DND-41 (cell line): ENCODE measurements at regions not wholly inside any gene's neighbourhood (a gene's known extent, or its start where the extent isn't known, plus 50 kb on each side); places are given as distances from the start of the nearest gene placed in this dataset.

ENCODE experiments used
- EZH2 ChIP-seq: IDR thresholded peaks from 3 replicates; pipeline ENCODE4 v1.6.1; 2012; ENCODE audit warnings: borderline replicate concordance, low read depth, mild to moderate bottlenecking, moderate library complexity, low read length, inconsistent platforms; ENCODE audit not compliant: severe bottlenecking
- TF ChIP-seq, protein P1 (sequence below): IDR thresholded peaks from 2 replicates; pipeline ENCODE4 v1.5.1; 2012; ENCODE audit warnings: borderline replicate concordance, low read length, moderate library complexity, mild to moderate bottlenecking; ENCODE audit not compliant: poor library complexity, severe bottlenecking; ENCODE audit errors: extremely low read depth

GRCh38 chr2:885230-886071, 65.2 kb upstream of the SNTG2 start:
- TF ChIP-seq, protein P1, sequence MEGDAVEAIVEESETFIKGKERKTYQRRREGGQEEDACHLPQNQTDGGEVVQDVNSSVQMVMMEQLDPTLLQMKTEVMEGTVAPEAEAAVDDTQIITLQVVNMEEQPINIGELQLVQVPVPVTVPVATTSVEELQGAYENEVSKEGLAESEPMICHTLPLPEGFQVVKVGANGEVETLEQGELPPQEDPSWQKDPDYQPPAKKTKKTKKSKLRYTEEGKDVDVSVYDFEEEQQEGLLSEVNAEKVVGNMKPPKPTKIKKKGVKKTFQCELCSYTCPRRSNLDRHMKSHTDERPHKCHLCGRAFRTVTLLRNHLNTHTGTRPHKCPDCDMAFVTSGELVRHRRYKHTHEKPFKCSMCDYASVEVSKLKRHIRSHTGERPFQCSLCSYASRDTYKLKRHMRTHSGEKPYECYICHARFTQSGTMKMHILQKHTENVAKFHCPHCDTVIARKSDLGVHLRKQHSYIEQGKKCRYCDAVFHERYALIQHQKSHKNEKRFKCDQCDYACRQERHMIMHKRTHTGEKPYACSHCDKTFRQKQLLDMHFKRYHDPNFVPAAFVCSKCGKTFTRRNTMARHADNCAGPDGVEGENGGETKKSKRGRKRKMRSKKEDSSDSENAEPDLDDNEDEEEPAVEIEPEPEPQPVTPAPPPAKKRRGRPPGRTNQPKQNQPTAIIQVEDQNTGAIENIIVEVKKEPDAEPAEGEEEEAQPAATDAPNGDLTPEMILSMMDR = no peak
- no peak for TF ChIP-seq EZH2
